Gastrocnemius medialis (tissue), 4 donors: ENCODE measurements at regions not wholly inside any gene's neighbourhood (a gene's known extent, or its start where the extent isn't known, plus 50 kb on each side); places are given as distances from the start of the nearest gene placed in this dataset.

Source experiments
- POLR2A ChIP-seq, 2 donors: fragments of 450-650 bp; IDR thresholded peaks; one replicate each; pipeline ENCODE4 v1.6.1; 2017; ENCODE audit warnings: antibody characterized with exemption in 2 of 2, mild to moderate bottlenecking in 2 of 2, moderate library complexity in 2 of 2
- TF ChIP-seq, protein P1 (sequence below), 5 experiments: fragments of 450-650 bp in 3 of 5; fragments of 200-600 bp in 2 of 5; sonication (generic) in 2 of 5; IDR thresholded peaks in 4 of 5; conservative IDR thresholded peaks in 1 of 5; 1 replicate in 4 of 5; 2 replicates in 1 of 5; pipeline ENCODE4 v1.5.1; 2016 to 2019; ENCODE audit warnings: antibody characterized with exemption in 5 of 5, mild to moderate bottlenecking in 3 of 5, moderate library complexity in 3 of 5

GRCh38 chr2:17309181-17309580, 209.1 kb downstream of the RAD51AP2 start:
- TF ChIP-seq, protein P1, sequence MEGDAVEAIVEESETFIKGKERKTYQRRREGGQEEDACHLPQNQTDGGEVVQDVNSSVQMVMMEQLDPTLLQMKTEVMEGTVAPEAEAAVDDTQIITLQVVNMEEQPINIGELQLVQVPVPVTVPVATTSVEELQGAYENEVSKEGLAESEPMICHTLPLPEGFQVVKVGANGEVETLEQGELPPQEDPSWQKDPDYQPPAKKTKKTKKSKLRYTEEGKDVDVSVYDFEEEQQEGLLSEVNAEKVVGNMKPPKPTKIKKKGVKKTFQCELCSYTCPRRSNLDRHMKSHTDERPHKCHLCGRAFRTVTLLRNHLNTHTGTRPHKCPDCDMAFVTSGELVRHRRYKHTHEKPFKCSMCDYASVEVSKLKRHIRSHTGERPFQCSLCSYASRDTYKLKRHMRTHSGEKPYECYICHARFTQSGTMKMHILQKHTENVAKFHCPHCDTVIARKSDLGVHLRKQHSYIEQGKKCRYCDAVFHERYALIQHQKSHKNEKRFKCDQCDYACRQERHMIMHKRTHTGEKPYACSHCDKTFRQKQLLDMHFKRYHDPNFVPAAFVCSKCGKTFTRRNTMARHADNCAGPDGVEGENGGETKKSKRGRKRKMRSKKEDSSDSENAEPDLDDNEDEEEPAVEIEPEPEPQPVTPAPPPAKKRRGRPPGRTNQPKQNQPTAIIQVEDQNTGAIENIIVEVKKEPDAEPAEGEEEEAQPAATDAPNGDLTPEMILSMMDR (IDR thresholded peaks at IDR 0.05 in 4 of 5, conservative IDR thresholded peaks at IDR 0.05 in 1 of 5): no peak
- no peak for TF ChIP-seq POLR2A (IDR thresholded peaks at IDR 0.05)
